ENCODE measurements at regions not wholly inside any gene's neighbourhood (a gene's known extent, or its start where the extent isn't known, plus 50 kb on each side); places are given as distances from the start of the nearest gene placed in this dataset.

GRCh38 chr2:6071519-6071918 lies 379.3 kb downstream of the SOX11 start:
- no peak for DNase-seq

GRCh38 chr2:6072276-6072675 lies 380.1 kb downstream of the SOX11 start:
- no peak for DNase-seq

GRCh38 chr2:6072768-6073167 lies 380.6 kb downstream of the SOX11 start:
- DNase-seq: no peak

GRCh38 chr2:6073191-6074088 lies 381.3 kb downstream of the SOX11 start:
- DNase-seq: no peak

GRCh38 chr2:6074089-6074643 lies 382.0 kb downstream of the SOX11 start:
- no peak for DNase-seq

- DNase-seq: no peak
These were observed 385.4 kb downstream of the SOX11 start for GRCh38 chr2:6077585-6077984.

- DNase-seq: no peak
These were observed 386.2 kb downstream of the SOX11 start for GRCh38 chr2:6078414-6078813.

GRCh38 chr2:6079405-6079804 lies 387.2 kb downstream of the SOX11 start:
- DNase-seq: no peak

GRCh38 chr2:6080932-6081753 lies 389.0 kb downstream of the SOX11 start:
- DNase-seq: no peak

- no peak for DNase-seq
These were observed 389.9 kb downstream of the SOX11 start for GRCh38 chr2:6081955-6082624.

- no peak for DNase-seq
These were observed 390.4 kb downstream of the SOX11 start for GRCh38 chr2:6082625-6083018.

GRCh38 chr2:6083136-6083535 lies 391.0 kb downstream of the SOX11 start:
- no peak for DNase-seq

- DNase-seq: no peak
These were observed 397.3 kb downstream of the SOX11 start for GRCh38 chr2:6089474-6089873.

GRCh38 chr2:6103372-6103771 lies 411.2 kb downstream of the SOX11 start:
- no peak for DNase-seq

- DNase-seq: peak; percentile 79
These were observed 411.8 kb downstream of the SOX11 start for GRCh38 chr2:6103949-6104348.

GRCh38 chr2:6107290-6107689 lies 415.1 kb downstream of the SOX11 start:
- DNase-seq: no peak

GRCh38 chr2:6109831-6110230 lies 417.6 kb downstream of the SOX11 start:
- DNase-seq: no peak

GRCh38 chr2:6111781-6112261 lies 419.6 kb downstream of the SOX11 start:
- no peak for DNase-seq

- DNase-seq: no peak
These were observed 421.6 kb downstream of the SOX11 start for GRCh38 chr2:6113786-6114185.

- no peak for DNase-seq
These were observed 435.5 kb downstream of the SOX11 start for GRCh38 chr2:6127718-6128117.

- no peak for DNase-seq
These were observed 447.0 kb downstream of the SOX11 start for GRCh38 chr2:6139142-6139541.

GRCh38 chr2:6139916-6140315 lies 447.7 kb downstream of the SOX11 start:
- no peak for DNase-seq

- no peak for DNase-seq
These were observed 448.3 kb downstream of the SOX11 start for GRCh38 chr2:6140509-6140908.
